ENCODE measurements at regions not wholly inside any gene's neighbourhood (a gene's known extent, or its start where the extent isn't known, plus 50 kb on each side); places are given as distances from the start of the nearest gene placed in this dataset.

- DNase-seq (ENCODE audit: low read depth in 2 of 2) = no peak
Observed at GRCh38 chr6:90764001-90764400, 177.1 kb upstream of the MAP3K7 start.

DNA sequence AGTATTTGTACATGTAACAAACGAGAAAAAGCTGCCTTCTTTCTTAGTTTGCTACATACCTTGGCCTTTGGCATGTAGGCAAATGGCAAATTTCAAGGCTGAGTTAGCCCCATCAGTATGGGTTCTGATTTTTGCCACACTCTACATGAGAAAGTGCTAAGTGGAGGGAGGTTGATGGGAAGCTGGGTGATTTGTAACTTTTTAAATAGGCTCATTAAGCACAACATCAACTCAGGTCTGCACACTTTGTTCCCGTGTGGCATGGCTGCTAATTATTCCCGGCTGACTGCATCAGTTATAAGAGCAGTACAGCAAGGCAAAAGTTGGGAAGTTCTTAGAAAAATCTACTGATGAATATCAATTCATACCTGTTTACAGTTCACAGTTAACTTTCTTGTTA is 172.8 kb upstream of the MAP3K7 start:
- no peak for DNase-seq (ENCODE audit: low read depth in 2 of 2)

GRCh38 chr6:90758741-90759140 is 171.9 kb upstream of the MAP3K7 start:
- no peak for DNase-seq (ENCODE audit: low read depth in 2 of 2)

GRCh38 chr6:90753820-90754643 is 167.2 kb upstream of the MAP3K7 start:
- DNase-seq (ENCODE audit: low read depth in 2 of 2) = no peak

GRCh38 chr6:90739802-90740201 is 152.9 kb upstream of the MAP3K7 start:
- DNase-seq (ENCODE audit: low read depth in 2 of 2) = no peak

DNA sequence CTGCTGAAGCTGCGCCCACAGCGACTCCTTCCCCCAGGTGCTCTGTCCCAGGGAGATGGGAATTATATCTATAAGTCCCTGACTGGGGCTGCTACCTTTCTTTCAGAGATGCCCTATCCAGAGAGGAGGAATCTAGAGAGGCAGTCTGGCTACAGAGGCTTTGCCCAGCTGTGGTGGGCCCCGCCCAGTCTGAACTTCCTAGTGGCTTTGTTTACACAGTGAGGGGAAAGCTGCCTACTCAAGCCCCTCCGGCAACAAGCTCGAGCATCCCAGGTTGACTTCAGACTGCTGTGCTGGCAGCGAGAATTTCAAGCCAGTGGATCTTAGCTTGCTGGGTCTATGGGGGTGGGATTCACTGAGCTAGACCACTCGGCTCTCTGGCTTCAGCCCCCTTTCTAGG is 152.5 kb upstream of the MAP3K7 start:
- DNase-seq (ENCODE audit: low read depth in 2 of 2) = no peak

DNA sequence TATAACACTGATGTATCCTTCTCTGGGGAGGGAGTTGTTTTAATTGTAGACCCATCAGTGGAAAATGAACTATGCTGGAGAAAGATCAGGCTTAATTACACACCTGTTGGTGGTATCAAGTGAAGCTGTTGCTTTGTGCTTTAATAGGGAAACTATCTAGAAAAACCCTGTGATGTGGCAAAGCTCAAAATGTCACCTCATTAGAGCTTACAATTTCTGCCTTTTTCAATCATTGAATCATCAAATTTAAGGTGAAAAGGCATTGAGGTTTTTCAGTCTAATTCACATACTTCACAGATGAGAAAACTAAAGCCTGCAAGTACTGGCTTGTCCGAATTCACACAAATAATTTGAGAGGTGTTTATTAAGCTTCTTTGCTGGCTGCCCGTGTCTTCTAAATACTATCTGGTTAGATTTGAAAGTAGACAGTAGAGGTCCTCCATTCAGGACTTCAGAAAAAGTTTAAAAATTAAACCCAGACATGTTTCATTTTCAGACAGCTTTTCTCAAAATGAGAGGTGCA is 143.3 kb upstream of the MAP3K7 start:
- DNase-seq (ENCODE audit: low read depth in 2 of 2) = no peak

DNA sequence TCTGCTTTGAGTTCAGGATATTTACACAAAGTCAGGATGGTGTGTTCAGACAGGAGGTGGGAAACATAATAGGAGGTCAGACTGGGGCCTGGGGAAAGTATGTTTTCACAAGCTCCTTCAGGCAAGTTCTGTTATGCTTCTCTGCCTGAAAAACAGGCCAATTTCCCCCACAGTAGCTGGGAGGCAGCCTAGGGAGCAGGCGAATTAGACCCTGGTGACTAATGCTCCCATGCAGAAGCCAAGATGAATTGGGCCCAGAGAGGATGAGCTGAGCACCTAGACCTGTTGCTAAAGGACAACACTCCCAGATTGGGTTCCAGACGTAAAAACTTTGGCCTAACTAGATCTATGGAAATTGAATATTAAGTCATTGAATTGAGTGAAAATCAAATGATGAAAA is 142.2 kb upstream of the MAP3K7 start:
- DNase-seq (ENCODE audit: low read depth in 2 of 2) = no peak

DNA sequence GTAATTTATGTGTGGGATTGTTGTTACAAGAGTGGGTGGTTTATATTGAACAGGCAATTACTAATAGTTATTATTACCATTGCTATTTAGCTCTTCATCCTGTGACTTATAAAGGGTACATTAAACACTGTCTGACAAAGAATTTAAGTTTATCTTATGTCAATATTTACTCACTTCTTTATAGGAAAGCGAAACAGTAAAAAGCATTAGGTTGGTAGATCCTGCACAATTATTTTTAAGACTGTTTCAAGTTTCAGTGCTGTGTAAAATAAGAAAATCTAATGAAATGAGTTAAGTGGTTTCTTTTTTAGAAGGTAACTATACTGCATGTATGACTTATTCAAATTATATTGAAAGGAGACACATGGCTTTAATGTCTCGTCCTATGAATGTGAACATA is 135.8 kb upstream of the MAP3K7 start:
- DNase-seq (ENCODE audit: low read depth in 2 of 2) = no peak

DNA sequence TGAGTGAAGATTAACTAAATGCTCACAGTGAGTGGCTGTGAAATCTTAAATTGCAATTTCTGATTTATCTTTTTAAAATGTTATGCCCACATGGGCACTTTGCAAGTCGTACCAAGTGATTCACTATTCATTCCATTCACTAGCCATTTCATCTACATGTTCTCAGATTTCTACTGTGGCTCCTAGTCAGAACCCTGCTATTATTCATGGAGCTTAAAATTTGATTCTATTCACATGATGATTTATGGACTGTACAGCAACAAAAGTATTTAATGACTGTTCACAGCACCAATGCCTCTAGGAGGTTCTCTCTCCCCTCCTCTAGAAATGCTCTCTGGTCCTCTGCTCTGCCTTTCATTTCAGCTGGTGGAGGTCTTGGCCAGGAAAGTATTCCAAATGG is 133.5 kb upstream of the MAP3K7 start:
- DNase-seq (ENCODE audit: low read depth in 2 of 2) = no peak

DNA sequence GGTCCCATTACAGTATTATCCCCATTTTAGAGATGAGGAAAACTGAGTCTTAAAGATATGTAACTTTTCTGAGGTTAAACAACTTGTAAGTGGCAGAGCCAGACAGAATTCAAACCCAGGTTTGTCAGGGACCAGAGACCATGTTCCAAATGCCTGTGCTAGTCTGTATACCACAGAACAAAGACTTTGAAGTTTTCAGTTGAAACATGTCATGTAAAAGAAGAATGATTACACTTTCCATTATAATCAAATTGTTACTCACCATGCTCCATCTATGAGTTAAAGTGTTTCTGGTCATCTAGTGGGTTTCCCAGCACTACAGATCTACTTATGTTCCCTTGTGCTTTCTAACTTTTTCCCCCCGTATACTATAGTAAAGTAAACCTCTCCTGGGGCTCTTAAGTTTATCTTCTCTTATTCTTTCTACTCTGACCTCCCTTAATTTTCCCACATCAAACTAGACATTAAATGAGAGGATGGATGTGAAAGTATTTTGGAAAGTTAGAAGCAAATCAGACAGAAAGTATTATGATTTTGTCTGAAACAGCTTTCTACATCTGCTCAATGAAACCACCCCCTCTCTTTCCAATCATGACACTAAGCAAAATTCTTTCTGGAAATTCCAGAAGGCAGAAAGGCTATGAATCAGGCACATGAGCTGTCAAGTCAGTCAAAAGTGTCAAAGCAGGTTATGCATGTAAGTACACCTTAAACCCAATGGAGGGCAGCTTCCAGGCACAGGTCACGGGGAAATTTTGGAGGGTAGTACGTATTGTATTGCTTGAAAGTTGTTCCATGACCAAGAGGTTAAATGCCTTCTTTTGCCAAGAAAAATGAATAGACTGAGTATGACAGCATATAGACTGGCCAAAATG is 132.7 kb upstream of the MAP3K7 start:
- no peak for DNase-seq (ENCODE audit: low read depth in 2 of 2)

DNA sequence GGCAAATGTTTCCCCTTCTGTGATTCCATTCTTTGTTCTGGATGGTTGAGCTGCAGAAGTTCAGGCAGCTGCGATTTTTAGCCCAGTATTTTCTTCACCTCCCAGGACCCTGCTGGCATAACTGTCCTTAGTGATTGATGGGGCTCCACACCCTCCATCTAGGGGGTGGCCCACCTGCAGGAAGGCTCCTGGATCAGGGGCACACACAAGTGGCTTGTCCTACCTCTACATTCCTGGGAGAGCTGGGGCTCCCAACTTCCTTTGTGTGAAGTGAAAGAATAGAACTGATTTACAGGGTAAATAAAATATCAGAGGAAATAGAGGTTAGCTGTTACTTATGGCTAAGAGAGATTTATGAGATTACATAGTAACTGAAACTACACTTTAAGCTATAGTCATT is 129.5 kb upstream of the MAP3K7 start:
- DNase-seq (ENCODE audit: low read depth in 2 of 2) = no peak

DNA sequence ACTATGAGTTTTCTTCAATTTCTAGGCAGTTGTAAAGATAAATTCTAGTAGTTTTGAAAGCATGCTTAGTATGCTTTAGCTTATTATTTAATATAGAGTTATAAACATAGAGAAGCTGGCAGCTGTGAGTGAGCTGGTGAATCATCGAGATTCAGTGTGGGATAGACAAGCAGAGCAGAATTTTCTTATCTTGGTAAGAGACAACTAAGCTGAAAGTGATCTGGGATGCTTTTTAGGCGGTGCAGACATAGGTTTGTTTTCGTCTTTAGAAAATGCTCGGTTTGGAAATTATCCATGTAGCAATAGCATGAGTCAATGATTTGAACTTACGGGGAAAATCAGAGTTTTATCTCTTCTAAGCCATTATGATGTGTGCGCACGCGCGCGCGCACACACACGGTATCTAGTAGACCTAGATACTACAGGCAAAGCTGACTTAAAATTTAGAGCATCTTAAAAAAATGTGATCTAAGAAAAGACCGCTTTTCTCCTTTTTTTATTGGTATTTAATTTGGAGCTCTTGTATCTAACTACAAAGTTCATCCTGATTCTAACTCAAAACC is 128.3 kb upstream of the MAP3K7 start:
- DNase-seq (ENCODE audit: low read depth in 2 of 2) = no peak

DNA sequence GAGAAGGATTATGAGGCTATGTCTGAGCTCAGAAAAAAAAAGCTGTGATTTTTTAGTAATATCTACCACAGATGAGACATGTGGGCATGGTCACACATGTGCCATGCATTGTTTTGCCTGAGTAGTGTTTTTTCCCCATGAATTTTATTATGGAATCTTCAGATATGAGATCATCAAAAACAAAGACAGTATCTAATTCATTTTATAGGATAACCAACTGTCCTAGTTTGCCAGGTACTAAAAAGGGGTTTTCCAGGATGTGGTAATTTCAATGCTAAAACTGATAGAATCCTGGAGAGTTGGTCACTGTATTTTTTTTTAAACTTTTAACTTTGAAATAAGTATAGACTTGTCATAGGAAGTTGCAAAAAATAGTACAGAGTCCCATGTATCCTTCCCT is 127.4 kb upstream of the MAP3K7 start:
- DNase-seq (ENCODE audit: low read depth in 2 of 2) = no peak

GRCh38 chr6:90712114-90712513 is 125.2 kb upstream of the MAP3K7 start:
- DNase-seq (ENCODE audit: low read depth in 2 of 2) = no peak

GRCh38 chr6:90709431-90709996 is 122.6 kb upstream of the MAP3K7 start:
- DNase-seq (ENCODE audit: low read depth in 2 of 2) = no peak

DNA sequence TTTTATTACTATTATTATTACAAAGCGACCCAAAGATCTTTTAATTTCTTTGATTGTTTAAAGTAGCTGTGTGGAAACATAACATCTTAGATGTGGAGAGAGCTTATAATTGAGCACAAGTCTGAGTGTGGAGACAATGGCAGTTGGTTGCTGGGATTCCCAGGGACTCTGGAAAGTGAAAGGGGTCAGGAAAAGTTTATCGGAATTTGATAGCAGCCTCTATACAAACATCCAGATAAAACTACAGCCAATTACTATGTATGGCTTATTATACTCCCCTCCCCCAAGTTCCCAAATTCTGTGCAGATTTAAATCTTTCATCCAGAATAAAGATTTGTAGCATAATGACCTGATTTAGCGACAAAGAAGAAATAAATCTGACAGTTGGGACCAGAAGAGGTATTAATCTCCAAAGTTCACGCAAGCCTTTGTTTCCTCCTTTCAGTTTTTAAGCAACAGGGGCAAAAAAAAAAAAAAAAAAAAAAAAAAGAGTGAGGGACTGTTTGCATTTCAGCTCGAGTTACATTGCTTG is 121.4 kb upstream of the MAP3K7 start:
- DNase-seq (ENCODE audit: low read depth in 2 of 2) = no peak

GRCh38 chr6:90707246-90707645 is 120.4 kb upstream of the MAP3K7 start:
- DNase-seq (ENCODE audit: low read depth in 2 of 2) = no peak

DNA sequence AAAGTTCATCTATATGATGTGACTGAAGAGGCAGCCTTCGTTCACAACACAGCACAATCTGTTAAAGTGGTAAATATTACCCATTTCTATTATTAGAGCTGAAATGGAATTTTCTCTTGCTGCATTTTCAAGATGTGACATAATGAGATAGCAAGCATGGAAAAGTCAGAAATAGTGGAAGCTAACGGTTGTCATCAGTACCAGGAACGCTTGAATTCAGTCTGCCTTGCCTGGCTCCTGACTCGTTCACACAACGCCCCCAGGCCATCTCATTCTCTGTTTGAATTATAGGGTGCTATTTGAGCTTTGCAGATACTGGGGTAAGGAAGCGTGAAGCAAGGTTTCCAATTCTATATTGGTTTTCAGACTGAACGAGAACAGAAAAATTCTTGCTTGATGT is 116.5 kb upstream of the MAP3K7 start:
- DNase-seq (ENCODE audit: low read depth in 2 of 2) = no peak

DNA sequence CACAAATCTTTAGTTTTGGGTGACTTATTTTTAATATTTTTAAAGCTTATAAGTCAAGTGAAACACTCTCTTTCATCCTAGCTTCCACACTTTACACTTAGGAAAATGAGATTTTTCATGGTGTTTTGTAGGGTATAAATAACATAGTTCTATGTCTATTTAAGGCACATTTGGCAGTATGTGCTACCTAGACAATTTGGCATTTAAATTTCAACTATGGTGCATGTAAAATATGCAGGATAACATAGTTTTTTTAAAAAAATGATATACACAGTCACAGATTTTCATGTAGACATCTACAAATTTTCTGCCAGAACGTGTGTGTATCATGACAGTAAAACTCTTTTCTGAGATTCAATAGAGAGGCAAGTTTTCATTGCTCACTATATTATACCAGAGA is 115.1 kb upstream of the MAP3K7 start:
- DNase-seq (ENCODE audit: low read depth in 2 of 2) = no peak

- DNase-seq (ENCODE audit: low read depth in 2 of 2) = no peak
Observed at GRCh38 chr6:90701146-90701781, 114.4 kb upstream of the MAP3K7 start.
